ENCODE measurements at regions not wholly inside any gene's neighbourhood (a gene's known extent, or its start where the extent isn't known, plus 50 kb on each side); places are given as distances from the start of the nearest gene placed in this dataset.

DNA sequence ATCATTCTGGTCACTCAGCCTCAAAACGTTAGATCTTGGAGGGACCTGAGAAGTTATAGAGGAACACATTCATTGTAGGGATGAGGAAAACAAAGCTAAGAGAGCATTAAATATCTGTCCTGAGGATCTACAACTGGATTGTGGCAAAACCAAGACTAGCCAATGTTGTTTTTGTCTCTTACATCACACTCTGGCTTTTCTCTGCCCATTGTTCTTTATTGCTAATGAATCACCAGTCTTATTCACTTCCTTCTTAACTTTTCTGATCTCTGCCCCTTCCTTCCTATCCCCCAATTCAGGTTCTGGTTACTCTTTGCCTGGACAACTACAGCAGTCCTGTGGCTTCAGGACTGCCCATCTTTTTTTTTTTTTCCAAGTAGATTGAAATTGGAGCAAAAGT lies 57.0 kb upstream of the PREP start (continued):
- TF ChIP-seq ZNF837 (tag by site-specific recombination; IDR thresholded peaks at IDR 0.05) (no peak), BCL11A (tag by site-specific recombination; IDR thresholded peaks at IDR 0.05; ENCODE audit: low read depth) (no peak), ZBTB8A (tag by site-specific recombination; IDR thresholded peaks at IDR 0.05) (no peak), TCF7L2 (IDR thresholded peaks at IDR 0.05; ENCODE audit: borderline replicate concordance, low read depth, low read length) (no peak), ZNF544 (tag by site-specific recombination; IDR thresholded peaks at IDR 0.05) (no peak), ZNF366 (tag by site-specific recombination; conservative IDR thresholded peaks at IDR 0.05) (no peak), ZNF174 (tag by site-specific recombination; IDR thresholded peaks at IDR 0.05) (no peak), KLF16 (tag by site-specific recombination; IDR thresholded peaks at IDR 0.05) (no peak)
- TF ChIP-seq, protein P1, sequence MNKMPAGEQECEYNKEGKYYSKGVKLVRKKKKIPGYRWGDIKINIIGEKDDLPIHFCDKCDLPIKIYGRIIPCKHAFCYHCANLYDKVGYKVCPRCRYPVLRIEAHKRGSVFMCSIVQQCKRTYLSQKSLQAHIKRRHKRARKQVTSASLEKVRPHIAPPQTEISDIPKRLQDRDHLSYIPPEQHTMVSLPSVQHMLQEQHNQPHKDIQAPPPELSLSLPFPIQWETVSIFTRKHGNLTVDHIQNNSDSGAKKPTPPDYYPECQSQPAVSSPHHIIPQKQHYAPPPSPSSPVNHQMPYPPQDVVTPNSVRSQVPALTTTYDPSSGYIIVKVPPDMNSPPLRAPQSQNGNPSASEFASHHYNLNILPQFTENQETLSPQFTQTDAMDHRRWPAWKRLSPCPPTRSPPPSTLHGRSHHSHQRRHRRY (tag by site-specific recombination; IDR thresholded peaks at IDR 0.05), result no peak

DNA sequence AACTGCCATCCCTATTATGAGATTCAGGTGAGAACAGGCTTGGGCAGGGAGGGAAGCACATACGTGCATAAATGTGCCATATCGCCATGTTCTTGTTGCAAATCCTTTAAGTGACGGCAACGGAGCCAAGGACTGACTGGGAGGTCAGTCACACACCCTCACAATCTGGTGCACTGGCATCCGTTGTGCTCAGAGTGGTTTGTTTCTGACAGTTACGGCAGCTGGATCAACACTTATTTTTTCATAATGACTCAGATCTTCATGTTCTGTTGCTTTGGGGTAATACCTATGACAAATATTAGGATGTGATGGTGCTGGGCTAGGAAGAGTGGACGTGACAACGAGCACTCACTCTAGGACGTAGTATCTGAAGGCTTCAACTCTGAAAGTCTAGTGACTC lies 56.2 kb upstream of the PREP start:
- H3K9me3 ChIP-seq (ENCODE audit: control insufficient read depth, insufficient read depth, low read depth, low read length), result no peaks in the 10 kb centered on the region
- H3K27ac ChIP-seq (ENCODE audit: extremely low read depth, low read depth, low read length), result no peak overlapping the region
- no peaks in the 10 kb centered on the region for H3K36me3 ChIP-seq (ENCODE audit: control insufficient read depth in 2 of 2, insufficient read depth in 1 of 2, low read length in 2 of 2)
- H3K4me1 ChIP-seq (ENCODE audit: control insufficient read depth, insufficient read depth, low read length), result no peaks in the 10 kb centered on the region
- POLR2A ChIA-PET, result no interaction called here
- CTCF ChIA-PET, result interaction anchor here (0.7 to 1.5 kb wide), 2 partner anchors 27 to 648 kb away, joined by 4 to 5 read pairs; no protein-coding TSS in a partner anchor
- H3K4me3 ChIP-seq (ENCODE audit: low read depth, low read length), result no peak overlapping the region
- TF ChIP-seq, protein P2, sequence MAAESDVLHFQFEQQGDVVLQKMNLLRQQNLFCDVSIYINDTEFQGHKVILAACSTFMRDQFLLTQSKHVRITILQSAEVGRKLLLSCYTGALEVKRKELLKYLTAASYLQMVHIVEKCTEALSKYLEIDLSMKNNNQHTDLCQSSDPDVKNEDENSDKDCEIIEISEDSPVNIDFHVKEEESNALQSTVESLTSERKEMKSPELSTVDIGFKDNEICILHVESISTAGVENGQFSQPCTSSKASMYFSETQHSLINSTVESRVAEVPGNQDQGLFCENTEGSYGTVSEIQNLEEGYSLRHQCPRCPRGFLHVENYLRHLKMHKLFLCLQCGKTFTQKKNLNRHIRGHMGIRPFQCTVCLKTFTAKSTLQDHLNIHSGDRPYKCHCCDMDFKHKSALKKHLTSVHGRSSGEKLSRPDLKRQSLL (tag by site-specific recombination; IDR thresholded peaks at IDR 0.05), result no peak
- TF ChIP-seq ZNF10 (tag by site-specific recombination; IDR thresholded peaks at IDR 0.05) (no peak), ZNF776 (tag by site-specific recombination; IDR thresholded peaks at IDR 0.05; ENCODE audit: borderline replicate concordance) (no peak), ZNF132 (tag by site-specific recombination; IDR thresholded peaks at IDR 0.05; ENCODE audit: borderline replicate concordance) (no peak), ZNF558 (tag by site-specific recombination; IDR thresholded peaks at IDR 0.05) (no peak), ZNF184 (tag by site-specific recombination; IDR thresholded peaks at IDR 0.05) (no peak), ZNF248 (tag by site-specific recombination; IDR thresholded peaks at IDR 0.05) (no peak), ZNF660 (tag by site-specific recombination; IDR thresholded peaks at IDR 0.05) (no peak), ZNF514 (tag by site-specific recombination; IDR thresholded peaks at IDR 0.05) (no peak), ZNF654 (tag by site-specific recombination; IDR thresholded peaks at IDR 0.05; ENCODE audit: low read depth) (no peak), ZNF146 (tag by site-specific recombination; IDR thresholded peaks at IDR 0.05) (no peak), ZNF530 (tag by site-specific recombination; IDR thresholded peaks at IDR 0.05; ENCODE audit: low read depth) (no peak), MYNN (tag by site-specific recombination; IDR thresholded peaks at IDR 0.05; ENCODE audit: borderline replicate concordance) (no peak)
- TF ChIP-seq, protein P3, sequence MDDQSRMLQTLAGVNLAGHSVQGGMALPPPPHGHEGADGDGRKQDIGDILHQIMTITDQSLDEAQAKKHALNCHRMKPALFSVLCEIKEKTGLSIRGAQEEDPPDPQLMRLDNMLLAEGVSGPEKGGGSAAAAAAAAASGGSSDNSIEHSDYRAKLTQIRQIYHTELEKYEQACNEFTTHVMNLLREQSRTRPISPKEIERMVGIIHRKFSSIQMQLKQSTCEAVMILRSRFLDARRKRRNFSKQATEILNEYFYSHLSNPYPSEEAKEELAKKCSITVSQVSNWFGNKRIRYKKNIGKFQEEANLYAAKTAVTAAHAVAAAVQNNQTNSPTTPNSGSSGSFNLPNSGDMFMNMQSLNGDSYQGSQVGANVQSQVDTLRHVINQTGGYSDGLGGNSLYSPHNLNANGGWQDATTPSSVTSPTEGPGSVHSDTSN (CRISPR knock-in tag; IDR thresholded peaks at IDR 0.05), result no peak
- TF ChIP-seq, protein P4, sequence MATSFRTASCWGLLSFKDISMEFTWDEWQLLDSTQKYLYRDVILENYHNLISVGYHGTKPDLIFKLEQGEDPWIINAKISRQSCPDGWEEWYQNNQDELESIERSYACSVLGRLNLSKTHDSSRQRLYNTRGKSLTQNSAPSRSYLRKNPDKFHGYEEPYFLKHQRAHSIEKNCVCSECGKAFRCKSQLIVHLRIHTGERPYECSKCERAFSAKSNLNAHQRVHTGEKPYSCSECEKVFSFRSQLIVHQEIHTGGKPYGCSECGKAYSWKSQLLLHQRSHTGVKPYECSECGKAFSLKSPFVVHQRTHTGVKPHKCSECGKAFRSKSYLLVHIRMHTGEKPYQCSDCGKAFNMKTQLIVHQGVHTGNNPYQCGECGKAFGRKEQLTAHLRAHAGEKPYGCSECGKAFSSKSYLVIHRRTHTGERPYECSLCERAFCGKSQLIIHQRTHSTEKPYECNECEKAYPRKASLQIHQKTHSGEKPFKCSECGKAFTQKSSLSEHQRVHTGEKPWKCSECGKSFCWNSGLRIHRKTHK (tag by site-specific recombination; IDR thresholded peaks at IDR 0.05), result no peak
- TF ChIP-seq, protein P5, sequence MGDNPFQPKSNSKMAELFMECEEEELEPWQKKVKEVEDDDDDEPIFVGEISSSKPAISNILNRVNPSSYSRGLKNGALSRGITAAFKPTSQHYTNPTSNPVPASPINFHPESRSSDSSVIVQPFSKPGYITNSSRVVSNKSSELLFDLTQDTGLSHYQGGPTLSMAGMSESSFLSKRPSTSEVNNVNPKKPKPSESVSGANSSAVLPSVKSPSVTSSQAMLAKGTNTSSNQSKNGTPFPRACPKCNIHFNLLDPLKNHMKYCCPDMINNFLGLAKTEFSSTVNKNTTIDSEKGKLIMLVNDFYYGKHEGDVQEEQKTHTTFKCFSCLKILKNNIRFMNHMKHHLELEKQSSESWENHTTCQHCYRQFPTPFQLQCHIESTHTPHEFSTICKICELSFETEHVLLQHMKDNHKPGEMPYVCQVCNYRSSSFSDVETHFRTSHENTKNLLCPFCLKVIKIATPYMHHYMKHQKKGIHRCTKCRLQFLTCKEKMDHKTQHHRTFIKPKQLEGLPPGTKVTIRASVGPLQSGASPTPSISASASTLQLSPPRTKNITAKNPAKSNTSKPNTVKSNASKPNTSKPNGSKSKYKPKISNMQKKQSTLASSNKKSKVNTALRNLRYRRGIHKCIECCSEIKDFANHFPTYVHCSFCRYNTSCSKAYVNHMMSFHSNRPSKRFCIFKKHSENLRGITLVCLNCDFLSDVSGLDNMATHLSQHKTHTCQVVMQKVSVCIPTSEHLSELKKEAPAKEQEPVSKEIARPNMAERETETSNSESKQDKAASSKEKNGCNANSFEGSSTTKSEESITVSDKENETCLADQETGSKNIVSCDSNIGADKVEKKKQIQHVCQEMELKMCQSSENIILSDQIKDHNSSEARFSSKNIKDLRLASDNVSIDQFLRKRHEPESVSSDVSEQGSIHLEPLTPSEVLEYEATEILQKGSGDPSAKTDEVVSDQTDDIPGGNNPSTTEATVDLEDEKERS (tag by site-specific recombination; IDR thresholded peaks at IDR 0.05), result no peak
- TF ChIP-seq, protein P6, sequence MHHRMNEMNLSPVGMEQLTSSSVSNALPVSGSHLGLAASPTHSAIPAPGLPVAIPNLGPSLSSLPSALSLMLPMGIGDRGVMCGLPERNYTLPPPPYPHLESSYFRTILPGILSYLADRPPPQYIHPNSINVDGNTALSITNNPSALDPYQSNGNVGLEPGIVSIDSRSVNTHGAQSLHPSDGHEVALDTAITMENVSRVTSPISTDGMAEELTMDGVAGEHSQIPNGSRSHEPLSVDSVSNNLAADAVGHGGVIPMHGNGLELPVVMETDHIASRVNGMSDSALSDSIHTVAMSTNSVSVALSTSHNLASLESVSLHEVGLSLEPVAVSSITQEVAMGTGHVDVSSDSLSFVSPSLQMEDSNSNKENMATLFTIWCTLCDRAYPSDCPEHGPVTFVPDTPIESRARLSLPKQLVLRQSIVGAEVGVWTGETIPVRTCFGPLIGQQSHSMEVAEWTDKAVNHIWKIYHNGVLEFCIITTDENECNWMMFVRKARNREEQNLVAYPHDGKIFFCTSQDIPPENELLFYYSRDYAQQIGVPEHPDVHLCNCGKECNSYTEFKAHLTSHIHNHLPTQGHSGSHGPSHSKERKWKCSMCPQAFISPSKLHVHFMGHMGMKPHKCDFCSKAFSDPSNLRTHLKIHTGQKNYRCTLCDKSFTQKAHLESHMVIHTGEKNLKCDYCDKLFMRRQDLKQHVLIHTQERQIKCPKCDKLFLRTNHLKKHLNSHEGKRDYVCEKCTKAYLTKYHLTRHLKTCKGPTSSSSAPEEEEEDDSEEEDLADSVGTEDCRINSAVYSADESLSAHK (tag by site-specific recombination; IDR thresholded peaks at IDR 0.05), result no peak
- TF ChIP-seq, protein P7, sequence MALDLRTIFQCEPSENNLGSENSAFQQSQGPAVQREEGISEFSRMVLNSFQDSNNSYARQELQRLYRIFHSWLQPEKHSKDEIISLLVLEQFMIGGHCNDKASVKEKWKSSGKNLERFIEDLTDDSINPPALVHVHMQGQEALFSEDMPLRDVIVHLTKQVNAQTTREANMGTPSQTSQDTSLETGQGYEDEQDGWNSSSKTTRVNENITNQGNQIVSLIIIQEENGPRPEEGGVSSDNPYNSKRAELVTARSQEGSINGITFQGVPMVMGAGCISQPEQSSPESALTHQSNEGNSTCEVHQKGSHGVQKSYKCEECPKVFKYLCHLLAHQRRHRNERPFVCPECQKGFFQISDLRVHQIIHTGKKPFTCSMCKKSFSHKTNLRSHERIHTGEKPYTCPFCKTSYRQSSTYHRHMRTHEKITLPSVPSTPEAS (tag by site-specific recombination; IDR thresholded peaks at IDR 0.05), result no peak
